AG10803 (cell line): ENCODE measurements at regions not wholly inside any gene's neighbourhood (a gene's known extent, or its start where the extent isn't known, plus 50 kb on each side); places are given as distances from the start of the nearest gene placed in this dataset.
"Not testable (repeated sequence)": the region's sequence is repeated elsewhere in the genome, so short reads cannot be mapped to it uniquely, and the experiment has no call there.

Source experiments
- DNase-seq: peaks from one replicate; pipeline ENCODE4 v3.0.0; 2010; ENCODE audit warnings: low read depth
- H3K4me3 ChIP-seq: 2 replicates; pipeline ENCODE4 v1.5.1; 2011; ENCODE audit warnings: mild to moderate bottlenecking, low read length, control low read depth
- CTCF ChIP-seq: conservative IDR thresholded peaks from 2 replicates; pipeline ENCODE4 v1.5.1; 2011; ENCODE audit warnings: mild to moderate bottlenecking, low read length, control low read depth, inconsistent platforms

DNA sequence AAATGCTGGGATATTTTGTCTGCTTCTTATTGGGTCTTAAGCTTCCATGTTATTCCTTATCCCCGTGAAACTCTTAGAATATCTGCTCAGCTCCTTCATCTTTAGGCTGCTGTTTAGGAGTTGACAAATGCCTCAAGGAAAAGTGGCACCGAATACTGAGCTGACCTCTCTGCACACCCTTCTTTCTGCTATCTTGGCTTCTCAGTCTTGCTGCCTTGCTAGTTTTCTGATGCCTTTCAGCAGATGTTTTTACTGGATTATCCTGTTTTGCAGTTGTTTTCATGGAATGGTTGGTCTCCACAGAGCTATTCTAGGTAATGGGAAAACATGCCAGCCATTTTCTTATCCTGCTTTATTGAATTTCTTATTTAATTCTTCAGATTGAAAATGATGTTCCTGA lies 86.3 kb downstream of the GYPE start:
- H3K4me3 ChIP-seq = no peak overlapping the region
- TF ChIP-seq CTCF = no peak
- no peak for DNase-seq

- not testable (repeated sequence) for DNase-seq, H3K4me3 ChIP-seq
These were observed 87.5 kb downstream of the GYPE start for GRCh38 chr4:143817866-143818265.

- H3K4me3 ChIP-seq, DNase-seq: not testable (repeated sequence)
These were observed 90.0 kb downstream of the GYPE start for GRCh38 chr4:143815375-143815774.

- H3K4me3 ChIP-seq, DNase-seq: not testable (repeated sequence)
These were observed 91.8 kb downstream of the GYPE start for GRCh38 chr4:143813431-143814154.

DNA sequence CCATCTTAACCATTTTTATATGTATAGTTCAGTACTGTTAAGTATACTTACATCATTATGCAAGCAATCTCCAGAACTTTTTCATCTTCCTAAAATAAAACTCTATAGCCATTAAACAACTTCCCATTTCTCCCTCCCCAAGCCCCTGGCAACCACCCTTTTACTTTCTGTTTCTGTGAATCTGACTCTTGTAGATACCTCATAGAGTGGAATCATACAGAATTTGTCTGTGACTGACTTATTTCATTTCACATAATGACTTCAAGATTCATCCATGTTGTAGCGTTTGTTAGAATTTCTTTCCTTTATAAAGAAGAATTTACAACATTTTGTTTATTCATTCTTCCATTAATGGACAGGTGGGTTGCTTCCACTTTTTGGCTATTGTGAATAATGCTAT lies 91.2 kb upstream of the FREM3 start:
- not testable (repeated sequence) for DNase-seq, H3K4me3 ChIP-seq

DNA sequence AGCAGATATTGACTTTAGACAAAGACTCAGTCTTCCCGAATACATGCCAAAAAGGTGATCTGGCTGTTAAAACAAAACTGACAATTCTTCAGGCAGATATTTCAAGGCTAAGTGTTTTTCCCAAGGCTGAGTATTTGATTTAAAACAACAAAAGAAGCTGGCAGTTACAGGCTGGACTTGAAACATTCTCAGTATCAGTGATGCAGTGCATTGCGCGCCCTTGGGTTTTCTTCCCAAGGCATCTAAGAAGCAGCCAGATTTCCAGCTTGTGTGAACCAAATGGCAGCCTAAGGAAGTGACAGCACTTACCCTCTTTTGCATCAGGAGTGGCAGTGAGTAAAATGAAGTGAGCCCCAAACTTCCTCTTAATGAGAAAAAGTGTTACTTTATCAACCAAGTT lies 90.0 kb upstream of the FREM3 start:
- not testable (repeated sequence) for H3K4me3 ChIP-seq, DNase-seq

GRCh38 chr4:143789618-143790017 lies 89.1 kb upstream of the FREM3 start:
- DNase-seq, H3K4me3 ChIP-seq: not testable (repeated sequence)

DNA sequence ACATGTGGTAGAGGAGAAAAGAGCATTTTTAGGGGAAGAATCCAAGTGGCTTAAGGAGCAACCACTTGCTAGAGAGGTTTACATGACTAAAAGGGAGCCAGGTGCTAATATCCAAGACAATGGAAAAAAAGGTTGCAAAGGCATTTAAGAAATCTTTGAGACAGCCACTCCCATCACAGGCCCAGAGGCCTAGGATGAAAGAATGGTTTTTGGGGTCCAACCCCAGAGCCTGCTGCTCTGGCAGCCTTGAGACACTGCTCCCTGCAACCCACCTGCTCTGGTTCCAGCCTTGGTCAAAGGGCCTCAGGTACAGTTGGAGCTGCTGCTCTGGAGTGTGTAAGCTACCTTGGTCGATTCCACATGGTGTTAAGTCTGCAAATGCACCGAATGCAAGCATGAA lies 84.1 kb upstream of the FREM3 start:
- TF ChIP-seq CTCF = no peak
- no peak for DNase-seq
- no peak overlapping the region for H3K4me3 ChIP-seq

GRCh38 chr4:143782521-143782920 lies 82.0 kb upstream of the FREM3 start:
- H3K4me3 ChIP-seq = no peak overlapping the region
- no peak for DNase-seq
- TF ChIP-seq CTCF = no peak

- H3K4me3 ChIP-seq = no peak overlapping the region
- DNase-seq = peak; percentile 62
- peak; percentile 84 for TF ChIP-seq CTCF
These were observed 73.8 kb upstream of the FREM3 start for GRCh38 chr4:143773998-143774895.
